ENCODE measurements at regions not wholly inside any gene's neighbourhood (a gene's known extent, or its start where the extent isn't known, plus 50 kb on each side); places are given as distances from the start of the nearest gene placed in this dataset.
"Not testable (repeated sequence)": the region's sequence is repeated elsewhere in the genome, so short reads cannot be mapped to it uniquely, and the experiment has no call there.

GRCh38 chr14:106620368-106620767, 1094.0 kb downstream of the TMEM121 start:
- TF ChIP-seq CTCF (IDR thresholded peaks at IDR 0.05) = no peak
- Mint-ChIP-seq H3K27me3 (ENCODE audit: low read depth) (no peaks in the 10 kb centered on the region), H3K9me3 (ENCODE audit: low read depth) (peaks cover 63% of the 10 kb centered on the region), H3K4me3 (ENCODE audit: unreplicated experiment) (no peak overlapping the region), H3K4me1 (ENCODE audit: low read depth) (no peaks in the 10 kb centered on the region), H3K27ac (ENCODE audit: unreplicated experiment) (no peak overlapping the region), H3K36me3 (ENCODE audit: low read depth) (no peaks in the 10 kb centered on the region)
- no peak for DNase-seq (ENCODE audit: low spot score)

- Mint-ChIP-seq H3K9me3 (ENCODE audit: low read depth) (peaks cover 58% of the 10 kb centered on the region), H3K4me1 (ENCODE audit: low read depth) (no peaks in the 10 kb centered on the region), H3K4me3 (ENCODE audit: unreplicated experiment) (no peak overlapping the region), H3K27ac (ENCODE audit: unreplicated experiment) (no peak overlapping the region), H3K36me3 (ENCODE audit: low read depth) (no peaks in the 10 kb centered on the region), H3K27me3 (ENCODE audit: low read depth) (no peaks in the 10 kb centered on the region)
- no peak for DNase-seq (ENCODE audit: low spot score)
- no peak for TF ChIP-seq CTCF (IDR thresholded peaks at IDR 0.05)
Observed at GRCh38 chr14:106622200-106622745, 1095.9 kb downstream of the TMEM121 start.

DNA sequence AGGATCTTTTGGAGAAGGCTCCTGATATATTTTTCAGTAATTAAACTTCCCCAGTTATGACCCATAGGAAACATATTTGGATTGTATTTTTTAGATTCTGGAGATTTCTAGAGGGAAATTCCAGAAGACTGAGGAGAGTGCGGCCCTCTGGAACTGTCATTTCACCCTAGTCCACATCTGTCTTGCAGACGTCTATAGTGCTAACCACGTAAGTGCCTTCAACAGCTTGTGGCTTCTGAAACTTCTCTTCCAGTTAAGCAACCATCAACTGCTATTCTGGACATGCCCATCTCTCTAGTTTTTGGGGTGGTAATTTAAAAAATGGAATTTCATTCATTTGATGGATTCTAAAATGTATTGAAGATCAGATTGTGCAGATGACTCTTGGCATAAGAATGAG, 1098.8 kb downstream of the TMEM121 start:
- Mint-ChIP-seq H3K27me3 (ENCODE audit: low read depth) (no peaks in the 10 kb centered on the region), H3K36me3 (ENCODE audit: low read depth) (no peaks in the 10 kb centered on the region), H3K4me1 (ENCODE audit: low read depth) (no peaks in the 10 kb centered on the region), H3K9me3 (ENCODE audit: low read depth) (peaks cover 56% of the 10 kb centered on the region), H3K4me3 (ENCODE audit: unreplicated experiment) (no peak overlapping the region), H3K27ac (ENCODE audit: unreplicated experiment) (no peak overlapping the region)
- DNase-seq (ENCODE audit: low spot score) = no peak
- TF ChIP-seq CTCF (IDR thresholded peaks at IDR 0.05) = no peak

DNA sequence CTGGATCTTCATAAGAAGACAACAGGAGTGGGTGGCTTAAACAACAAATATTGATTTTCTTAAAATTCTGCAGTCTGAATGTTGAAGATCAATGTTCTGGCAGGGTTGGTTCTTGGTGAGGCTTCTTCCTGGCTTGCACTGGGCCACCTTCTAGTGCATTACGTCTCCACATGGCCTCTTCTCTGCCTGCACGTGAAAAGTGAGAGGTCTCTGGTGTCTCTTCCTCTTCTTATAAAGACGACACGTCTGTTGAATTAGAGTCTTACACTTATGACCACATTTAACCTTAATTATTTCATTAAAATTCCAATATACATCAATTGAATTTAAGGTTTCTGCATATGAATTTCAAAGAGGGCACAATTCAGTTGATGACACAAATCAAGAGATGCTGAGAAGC, 1100.1 kb downstream of the TMEM121 start:
- H3K36me3 Mint-ChIP-seq (ENCODE audit: low read depth); H3K4me1 Mint-ChIP-seq (ENCODE audit: low read depth); H3K27me3 Mint-ChIP-seq (ENCODE audit: low read depth); DNase-seq (ENCODE audit: low spot score); H3K4me3 Mint-ChIP-seq (ENCODE audit: unreplicated experiment); H3K27ac Mint-ChIP-seq (ENCODE audit: unreplicated experiment): not testable (repeated sequence)
- peaks cover 51% of the 10 kb centered on the region for H3K9me3 Mint-ChIP-seq (ENCODE audit: low read depth)

GRCh38 chr14:106626942-106627588, 1100.7 kb downstream of the TMEM121 start:
- not testable (repeated sequence) for H3K27me3 Mint-ChIP-seq (ENCODE audit: low read depth); H3K4me1 Mint-ChIP-seq (ENCODE audit: low read depth); H3K27ac Mint-ChIP-seq (ENCODE audit: unreplicated experiment); H3K4me3 Mint-ChIP-seq (ENCODE audit: unreplicated experiment); H3K36me3 Mint-ChIP-seq (ENCODE audit: low read depth); DNase-seq (ENCODE audit: low spot score)
- H3K9me3 Mint-ChIP-seq (ENCODE audit: low read depth) = peaks cover 57% of the 10 kb centered on the region

GRCh38 chr14:106631879-106632278, 1105.5 kb downstream of the TMEM121 start:
- Mint-ChIP-seq H3K4me1 (ENCODE audit: low read depth) (no peaks in the 10 kb centered on the region), H3K36me3 (ENCODE audit: low read depth) (no peaks in the 10 kb centered on the region)
- no peak for TF ChIP-seq CTCF (IDR thresholded peaks at IDR 0.05)

More at GRCh38 chr14:106631879-106632278, 1105.5 kb downstream of the TMEM121 start:
- Mint-ChIP-seq H3K9me3 (ENCODE audit: low read depth) (peaks cover 59% of the 10 kb centered on the region), H3K27ac (ENCODE audit: unreplicated experiment) (no peak overlapping the region), H3K4me3 (ENCODE audit: unreplicated experiment) (no peak overlapping the region), H3K27me3 (ENCODE audit: low read depth) (no peaks in the 10 kb centered on the region)
- DNase-seq (ENCODE audit: low spot score) = no peak

All from chondrocyte (in vitro differentiated cells).